AG09309 (cell line): ENCODE measurements at regions not wholly inside any gene's neighbourhood (a gene's known extent, or its start where the extent isn't known, plus 50 kb on each side); places are given as distances from the start of the nearest gene placed in this dataset.

Experiments
- DNase-seq: peaks from one replicate; pipeline ENCODE4 v3.0.0-alpha.2; 2010; ENCODE audit warnings: low read depth
- H3K4me3 ChIP-seq: 2 replicates; pipeline ENCODE4 v1.5.1; 2011; ENCODE audit warnings: mild to moderate bottlenecking, low read depth, low read length, moderate library complexity; ENCODE audit not compliant: control insufficient read depth
- TF ChIP-seq, protein P1 (sequence below): IDR thresholded peaks from 2 replicates; pipeline ENCODE4 v1.5.1; 2011; ENCODE audit warnings: mild to moderate bottlenecking, low read depth, low read length, inconsistent platforms; ENCODE audit not compliant: insufficient read depth, control insufficient read depth; ENCODE audit errors: missing control alignments

DNA sequence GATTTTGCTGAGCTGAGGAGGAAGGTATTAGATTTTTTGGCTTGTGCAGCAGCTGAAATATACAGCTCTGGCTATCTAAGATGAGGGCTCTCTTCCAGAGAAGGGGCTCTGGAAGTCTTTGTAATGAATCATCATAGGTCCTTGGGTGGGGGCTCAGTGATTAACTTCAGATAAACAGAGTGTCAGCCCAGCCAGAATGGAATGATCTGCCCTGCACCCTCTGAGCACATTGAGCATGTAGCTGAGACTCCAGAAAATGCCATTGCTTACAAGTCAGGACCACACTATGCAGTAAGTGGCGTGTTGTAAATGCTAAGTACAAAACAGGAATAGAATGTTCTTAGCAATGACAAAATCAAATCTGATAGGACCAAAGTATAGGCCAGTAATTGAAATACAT, 836.0 kb downstream of the PDHA2 start:
- DNase-seq, result no peak
- no peak overlapping the region for H3K4me3 ChIP-seq
- TF ChIP-seq, protein P1, sequence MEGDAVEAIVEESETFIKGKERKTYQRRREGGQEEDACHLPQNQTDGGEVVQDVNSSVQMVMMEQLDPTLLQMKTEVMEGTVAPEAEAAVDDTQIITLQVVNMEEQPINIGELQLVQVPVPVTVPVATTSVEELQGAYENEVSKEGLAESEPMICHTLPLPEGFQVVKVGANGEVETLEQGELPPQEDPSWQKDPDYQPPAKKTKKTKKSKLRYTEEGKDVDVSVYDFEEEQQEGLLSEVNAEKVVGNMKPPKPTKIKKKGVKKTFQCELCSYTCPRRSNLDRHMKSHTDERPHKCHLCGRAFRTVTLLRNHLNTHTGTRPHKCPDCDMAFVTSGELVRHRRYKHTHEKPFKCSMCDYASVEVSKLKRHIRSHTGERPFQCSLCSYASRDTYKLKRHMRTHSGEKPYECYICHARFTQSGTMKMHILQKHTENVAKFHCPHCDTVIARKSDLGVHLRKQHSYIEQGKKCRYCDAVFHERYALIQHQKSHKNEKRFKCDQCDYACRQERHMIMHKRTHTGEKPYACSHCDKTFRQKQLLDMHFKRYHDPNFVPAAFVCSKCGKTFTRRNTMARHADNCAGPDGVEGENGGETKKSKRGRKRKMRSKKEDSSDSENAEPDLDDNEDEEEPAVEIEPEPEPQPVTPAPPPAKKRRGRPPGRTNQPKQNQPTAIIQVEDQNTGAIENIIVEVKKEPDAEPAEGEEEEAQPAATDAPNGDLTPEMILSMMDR, result no peak

DNA sequence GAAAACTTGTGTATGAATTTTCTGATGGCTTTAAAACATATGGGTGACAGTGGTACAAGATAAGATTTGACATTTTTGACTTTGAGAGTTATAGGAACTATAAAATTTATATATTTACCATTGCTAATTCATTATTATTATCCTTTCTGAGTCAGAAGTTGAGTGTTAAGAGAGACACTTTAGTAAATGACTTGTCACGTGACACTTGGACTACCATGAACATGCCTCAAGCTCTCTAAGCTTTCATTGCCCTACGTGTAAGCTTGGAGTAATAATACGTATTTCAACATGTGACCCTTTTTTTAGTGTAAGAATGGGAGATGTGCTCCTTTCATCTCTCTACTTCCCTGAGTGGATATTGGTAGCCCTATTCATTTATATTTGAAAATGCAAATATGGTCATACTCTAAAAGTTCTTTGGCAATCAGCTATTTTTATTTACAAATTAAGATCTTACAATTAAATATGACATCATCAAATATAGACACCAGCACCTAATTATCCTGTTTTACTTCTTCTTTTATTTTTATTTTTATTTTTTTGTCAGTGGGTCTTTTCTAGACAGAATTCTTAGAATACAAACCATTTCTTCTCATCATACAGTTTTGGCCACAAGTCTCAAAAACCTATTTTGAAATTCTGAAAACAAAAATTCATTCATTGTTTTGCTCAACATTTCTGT, 837.0 kb downstream of the PDHA2 start:
- TF ChIP-seq, protein P1, result no peak
- no peak for DNase-seq
- H3K4me3 ChIP-seq, result no peak overlapping the region

DNA sequence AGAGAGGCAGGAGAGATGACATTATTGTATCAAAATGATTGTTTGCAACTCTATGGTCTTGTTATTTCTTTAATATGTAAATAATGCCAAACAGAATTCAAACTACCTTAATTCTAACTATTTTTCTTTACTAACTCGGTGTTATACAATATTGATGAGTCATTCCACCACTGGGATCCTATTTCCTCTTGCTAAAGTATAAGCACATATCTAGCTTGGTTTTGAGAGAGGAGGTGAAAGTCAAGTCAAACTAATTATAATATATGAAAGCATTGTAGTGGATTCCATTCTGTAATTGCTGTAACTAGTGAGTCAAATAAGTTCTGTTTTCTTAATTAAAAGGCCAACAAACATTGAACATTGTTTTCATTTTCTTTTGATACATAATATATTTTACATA, 837.6 kb downstream of the PDHA2 start:
- TF ChIP-seq, protein P1, result no peak

DNA sequence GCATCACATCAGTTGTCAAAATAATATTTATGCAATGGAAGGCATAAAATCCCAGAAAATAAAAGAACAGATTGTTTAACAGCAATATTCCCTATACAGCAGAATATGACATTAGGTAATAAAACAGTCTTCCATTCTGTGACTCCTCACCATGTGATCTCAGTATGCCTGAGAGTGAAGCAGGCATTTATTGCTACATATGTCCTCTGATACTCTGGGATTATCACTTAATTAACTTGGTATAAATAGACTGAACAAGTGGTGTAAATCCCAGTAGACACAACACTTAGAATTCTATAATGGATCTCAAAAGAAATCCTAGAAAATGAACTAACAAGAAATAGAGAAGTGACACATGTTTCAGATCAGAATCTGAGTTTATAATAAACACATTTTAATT, 841.3 kb downstream of the PDHA2 start:
- no peak for DNase-seq
- TF ChIP-seq, protein P1, result no peak
- H3K4me3 ChIP-seq, result no peak overlapping the region

More for the DNA sequence above, 837.6 kb downstream of the PDHA2 start:
- no peak overlapping the region for H3K4me3 ChIP-seq
- DNase-seq, result no peak

DNA sequence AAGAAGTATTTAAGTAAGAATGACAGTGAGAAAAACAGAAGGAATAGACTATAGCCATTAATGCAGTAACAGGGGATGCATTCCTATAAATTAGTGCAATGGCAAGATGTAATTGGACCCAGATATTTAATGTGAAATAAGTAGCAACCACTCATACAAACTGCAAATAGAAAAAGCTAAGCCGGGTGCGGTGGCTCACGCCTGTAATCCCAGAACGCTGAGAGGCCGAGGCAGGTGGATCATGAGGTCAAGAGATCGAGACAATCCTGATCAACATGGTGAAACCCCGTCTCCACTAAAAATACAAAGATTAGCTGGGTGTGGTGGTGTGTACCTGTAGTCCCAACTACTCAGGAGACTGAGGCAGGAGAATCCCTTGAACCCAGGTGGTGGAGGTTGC, 845.8 kb downstream of the PDHA2 start:
- TF ChIP-seq, protein P1, result no peak
- no peak overlapping the region for H3K4me3 ChIP-seq

DNA sequence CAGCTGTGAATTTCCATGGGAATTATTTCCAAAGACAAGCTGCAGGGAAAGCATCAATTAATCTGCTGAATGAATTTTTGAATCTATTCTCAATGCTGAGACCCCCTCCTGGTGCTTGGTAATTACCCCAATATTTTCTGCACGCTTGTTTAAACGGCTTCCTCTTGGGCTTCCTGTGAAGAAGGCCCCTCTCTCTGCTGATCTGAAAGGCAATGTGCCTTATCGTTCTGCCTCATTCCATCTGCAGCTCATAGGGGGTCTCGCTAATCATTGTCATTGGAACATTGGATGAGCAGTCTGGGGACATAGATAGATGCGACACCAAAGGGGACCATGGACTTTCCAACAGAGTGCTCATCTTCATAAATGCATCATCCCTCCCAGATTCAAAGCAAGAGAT, 851.6 kb downstream of the PDHA2 start:
- DNase-seq, result no peak
- no peak overlapping the region for H3K4me3 ChIP-seq
- TF ChIP-seq, protein P1, result no peak

More for the DNA sequence above, 845.8 kb downstream of the PDHA2 start:
- no peak for DNase-seq
